GM10266 (cell line): ENCODE measurements at regions not wholly inside any gene's neighbourhood (a gene's known extent, or its start where the extent isn't known, plus 50 kb on each side); places are given as distances from the start of the nearest gene placed in this dataset.

Source experiments
- DNase-seq: peaks from one replicate; pipeline ENCODE4 v3.0.0; 2012; ENCODE audit errors: extremely low spot score
- TF ChIP-seq, protein P1 (sequence below): IDR thresholded peaks from 2 replicates; pipeline ENCODE4 v1.5.1; 2012; ENCODE audit warnings: mild to moderate bottlenecking, low read depth; ENCODE audit not compliant: control insufficient read depth, insufficient read depth; ENCODE audit errors: missing control alignments

DNA sequence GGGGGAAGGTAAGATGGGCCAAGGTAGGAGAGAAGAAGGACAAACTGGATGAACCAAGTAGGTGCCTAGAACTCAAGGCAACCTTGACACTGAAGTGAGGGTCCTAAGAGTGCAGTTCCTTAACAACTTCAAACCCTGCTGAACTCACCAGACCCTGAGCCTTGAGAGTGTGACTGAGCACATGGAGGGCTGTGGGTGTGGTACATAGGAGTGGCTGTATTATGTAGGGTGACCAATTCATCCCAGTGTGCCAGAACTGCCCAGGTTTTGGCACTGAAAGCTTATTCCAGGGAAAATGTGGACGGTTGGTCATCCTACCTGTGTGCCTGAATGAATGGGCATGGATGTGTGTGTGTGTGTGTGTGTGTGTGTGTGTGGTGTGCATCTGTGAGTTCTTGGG, 281.8 kb downstream of the DHX35 start:
- TF ChIP-seq, protein P1, sequence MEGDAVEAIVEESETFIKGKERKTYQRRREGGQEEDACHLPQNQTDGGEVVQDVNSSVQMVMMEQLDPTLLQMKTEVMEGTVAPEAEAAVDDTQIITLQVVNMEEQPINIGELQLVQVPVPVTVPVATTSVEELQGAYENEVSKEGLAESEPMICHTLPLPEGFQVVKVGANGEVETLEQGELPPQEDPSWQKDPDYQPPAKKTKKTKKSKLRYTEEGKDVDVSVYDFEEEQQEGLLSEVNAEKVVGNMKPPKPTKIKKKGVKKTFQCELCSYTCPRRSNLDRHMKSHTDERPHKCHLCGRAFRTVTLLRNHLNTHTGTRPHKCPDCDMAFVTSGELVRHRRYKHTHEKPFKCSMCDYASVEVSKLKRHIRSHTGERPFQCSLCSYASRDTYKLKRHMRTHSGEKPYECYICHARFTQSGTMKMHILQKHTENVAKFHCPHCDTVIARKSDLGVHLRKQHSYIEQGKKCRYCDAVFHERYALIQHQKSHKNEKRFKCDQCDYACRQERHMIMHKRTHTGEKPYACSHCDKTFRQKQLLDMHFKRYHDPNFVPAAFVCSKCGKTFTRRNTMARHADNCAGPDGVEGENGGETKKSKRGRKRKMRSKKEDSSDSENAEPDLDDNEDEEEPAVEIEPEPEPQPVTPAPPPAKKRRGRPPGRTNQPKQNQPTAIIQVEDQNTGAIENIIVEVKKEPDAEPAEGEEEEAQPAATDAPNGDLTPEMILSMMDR = no peak
- DNase-seq = no peak

DNA sequence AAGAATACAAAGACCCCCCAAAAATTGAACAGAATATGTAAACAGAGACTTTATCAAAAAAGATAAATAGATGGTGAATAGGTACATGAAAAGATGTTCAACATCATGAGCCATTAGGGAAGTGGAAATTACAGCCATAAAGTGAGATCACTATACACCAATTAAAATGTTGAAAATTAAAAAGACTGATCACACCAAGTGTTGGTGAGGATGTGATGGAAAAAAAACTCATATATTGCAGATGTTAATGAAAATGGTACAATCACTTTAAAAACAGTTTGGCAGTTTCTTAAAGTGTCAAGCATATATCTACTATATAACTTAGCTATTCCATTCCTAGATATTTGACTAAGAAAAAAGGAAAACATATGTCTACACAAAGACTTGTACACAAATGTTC, 280.5 kb downstream of the DHX35 start:
- DNase-seq = no peak
- TF ChIP-seq, protein P1 = no peak

DNA sequence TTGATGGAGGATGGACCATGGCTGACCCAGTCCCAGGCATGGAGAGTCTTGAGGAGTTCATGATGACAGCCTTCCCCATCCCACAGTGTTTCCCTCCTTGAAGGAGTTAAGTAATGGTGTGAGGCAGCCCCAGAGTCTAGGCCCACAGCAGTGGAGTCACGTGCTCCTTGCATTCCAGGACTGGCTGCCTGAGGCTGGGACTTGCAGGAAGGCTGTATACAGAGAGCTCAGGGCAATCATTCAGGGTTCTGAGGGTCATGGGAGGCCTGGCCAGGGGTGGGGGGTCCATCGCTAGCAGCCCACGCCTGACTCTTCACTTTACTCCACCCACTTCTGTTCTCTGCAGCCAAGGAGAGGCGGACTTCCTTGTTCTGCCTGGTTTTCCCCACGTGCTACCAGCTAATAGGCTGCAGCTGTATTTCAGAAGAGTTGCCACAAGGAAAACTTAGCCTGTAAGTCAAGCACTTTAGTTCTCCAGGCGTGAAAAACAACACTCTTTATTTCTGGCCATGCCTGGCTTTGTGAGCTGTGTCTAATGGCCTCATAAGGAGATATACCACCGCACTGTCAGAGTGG, 272.5 kb downstream of the DHX35 start:
- TF ChIP-seq, protein P1 = no peak
- no peak for DNase-seq

DNA sequence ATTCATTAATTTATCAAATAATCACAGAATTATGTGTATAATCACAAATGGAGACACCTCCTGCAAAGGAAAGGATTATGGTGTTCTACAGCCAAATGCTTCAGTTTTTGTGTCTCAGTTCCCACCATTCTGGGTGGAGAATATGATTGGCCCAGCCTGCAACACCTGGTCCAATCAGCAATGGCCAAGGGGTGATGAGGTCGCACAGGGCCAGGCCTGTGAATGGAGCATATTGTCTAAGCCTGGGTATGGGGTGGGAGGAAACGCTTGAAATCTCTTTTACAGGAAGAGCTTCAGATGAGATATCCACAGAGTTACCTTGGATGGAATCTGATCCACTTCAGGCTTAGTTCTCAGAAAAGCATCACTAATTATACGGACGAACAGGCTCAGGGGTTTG, 271.6 kb downstream of the DHX35 start:
- no peak for DNase-seq
- TF ChIP-seq, protein P1 = no peak

DNA sequence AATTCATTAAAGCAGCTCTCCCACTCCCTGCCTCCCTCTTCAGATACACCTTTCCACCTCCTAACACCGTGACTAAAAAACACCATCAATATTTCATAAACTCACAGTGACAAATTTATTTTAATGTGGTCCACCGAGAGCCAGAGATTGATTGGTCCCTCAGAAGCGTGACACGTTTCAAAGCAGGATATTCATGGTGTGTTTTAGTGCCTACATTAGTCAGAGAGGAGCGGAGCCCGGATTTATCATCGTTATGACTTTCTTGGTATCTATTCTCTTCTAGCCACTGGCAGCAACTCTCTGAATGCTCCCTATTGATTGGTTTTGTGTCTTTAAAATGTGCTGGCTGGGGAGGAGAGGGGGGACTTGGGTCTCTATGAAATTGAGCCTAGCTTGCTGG, 265.3 kb downstream of the DHX35 start:
- no peak for DNase-seq
- TF ChIP-seq, protein P1 = no peak

DNA sequence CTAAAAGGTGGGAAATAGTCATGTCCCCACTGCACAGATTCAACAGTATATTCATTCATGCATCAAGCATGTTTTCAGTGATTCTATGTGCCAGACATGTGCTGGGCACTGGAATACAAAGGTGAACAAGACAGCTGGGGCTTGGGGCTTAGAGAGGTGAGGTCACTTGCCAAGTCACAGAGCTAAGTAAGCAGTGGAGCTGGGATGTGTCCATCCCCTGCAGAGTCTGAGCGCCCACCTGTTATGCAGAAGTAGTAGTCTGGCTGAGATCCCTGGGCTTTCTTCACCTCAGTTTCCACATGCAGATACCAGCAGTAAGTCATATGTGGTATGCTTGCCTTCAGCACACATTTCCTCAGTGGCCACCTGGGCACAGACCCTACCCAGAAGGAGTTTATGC, 263.8 kb downstream of the DHX35 start:
- TF ChIP-seq, protein P1 = no peak
- no peak for DNase-seq

DNA sequence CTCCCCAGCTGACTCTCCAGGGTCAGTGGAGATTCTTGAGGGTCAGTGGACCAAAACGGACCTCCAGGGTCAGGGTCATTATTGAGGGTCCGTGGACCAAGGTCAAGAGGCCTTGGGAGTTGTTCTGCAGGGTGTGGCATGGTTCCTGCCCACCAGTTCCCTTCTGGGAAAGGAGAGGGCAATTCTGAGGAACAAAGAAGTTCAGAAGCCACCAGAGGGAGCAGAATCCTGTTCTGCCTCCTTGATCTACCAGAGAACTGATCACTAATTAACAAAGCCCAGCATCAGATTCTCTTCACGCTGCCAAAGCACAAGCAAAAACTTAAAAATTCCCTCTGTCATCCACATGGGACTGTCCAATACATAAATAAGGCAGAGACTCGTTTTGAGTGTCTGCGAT, 263.4 kb downstream of the DHX35 start:
- DNase-seq = no peak
- TF ChIP-seq, protein P1 = no peak
